Caco-2 (cell line): ENCODE measurements at regions not wholly inside any gene's neighbourhood (a gene's known extent, or its start where the extent isn't known, plus 50 kb on each side); places are given as distances from the start of the nearest gene placed in this dataset.

Experiments used
- BruUV-seq: library from RNA; stranded (reverse); fragments of 400-500 nt; replicated peaks from 2 replicates; lab custom pipeline; 2021; lab: Mats Ljungman, UMichigan
- CTCF ChIA-PET: fragments of 300-600 bp; sonication (Branson Sonifier 250); formaldehyde crosslinking; loops from one replicate; lab custom pipeline; 2022; ENCODE audit warnings: antibody characterized with exemption; lab: Charles Lee
- POLR2A ChIA-PET: fragments of 300-600 bp; sonication (Branson Sonifier 250); formaldehyde crosslinking; loops from one replicate; lab custom pipeline; 2022; ENCODE audit warnings: antibody characterized with exemption; lab: Charles Lee
- DNase-seq, 2 experiments: peaks; one replicate each; pipeline versions ENCODE4 v3.0.0 to v3.0.0-alpha.2; 2020 to 2022
- H3K27me3 ChIP-seq: replicated peaks from 2 replicates; pipeline ENCODE4 v1.6.0; 2011; ENCODE audit warnings: low read length; ENCODE audit not compliant: control insufficient read depth, insufficient read depth
- H3K36me3 ChIP-seq: 2 replicates; pipeline ENCODE4 v1.5.1; 2011; ENCODE audit warnings: low read length; ENCODE audit not compliant: control insufficient read depth, insufficient read depth
- H3K4me1 ChIP-seq: fragments of 250-450 bp; sonication (Bioruptor Pico); 2 replicates; pipeline ENCODE4 v1.5.1; 2020; ENCODE audit warnings: mild to moderate bottlenecking
- H3K4me3 ChIP-seq: 2 replicates; pipeline ENCODE4 v1.5.1; 2011; ENCODE audit warnings: low read depth, mild to moderate bottlenecking, control low read depth, low read length
- H3K9me3 ChIP-seq: fragments of 250-450 bp; sonication (Bioruptor Pico); 2 replicates; pipeline ENCODE4 v1.5.1; 2020; ENCODE audit warnings: mild to moderate bottlenecking, moderate library complexity
- H3K27ac Mint-ChIP-seq: one replicate; pipeline ENCODE4 v1.8.0; 2022; ENCODE audit warnings: mixed read lengths; ENCODE audit not compliant: unreplicated experiment
- H3K27me3 Mint-ChIP-seq: one replicate; pipeline ENCODE4 v1.8.0; 2022; ENCODE audit warnings: mixed read lengths; ENCODE audit not compliant: insufficient read depth, unreplicated experiment
- H3K36me3 Mint-ChIP-seq: one replicate; pipeline ENCODE4 v1.8.0; 2022; ENCODE audit warnings: mild to moderate bottlenecking, mixed read lengths; ENCODE audit not compliant: insufficient read depth, unreplicated experiment
- H3K4me1 Mint-ChIP-seq: one replicate; pipeline ENCODE4 v1.8.0; 2022; ENCODE audit warnings: low read depth, mixed read lengths; ENCODE audit not compliant: unreplicated experiment
- H3K4me3 Mint-ChIP-seq: one replicate; pipeline ENCODE4 v1.8.0; 2022; ENCODE audit warnings: mild to moderate bottlenecking, moderate library complexity, mixed read lengths; ENCODE audit not compliant: unreplicated experiment
- H3K9me3 Mint-ChIP-seq: one replicate; pipeline ENCODE4 v1.8.0; 2022; ENCODE audit warnings: mixed read lengths; ENCODE audit not compliant: unreplicated experiment
- intact Hi-C: fragments of 100-400 bp; cut with micrococcal nuclease; formaldehyde crosslinking; loops from one replicate; pipeline ENCODE4 v1.10.0; 2022; ENCODE audit not compliant: unreplicated experiment
- TF ChIP-seq, protein P1 (sequence below), 2 experiments: fragments of 200-600 bp in 1 of 2; IDR thresholded peaks; 1 replicate in 1 of 2; 2 replicates in 1 of 2; pipeline versions ENCODE4 v1.5.1 to v1.8.0; 2011 to 2022; ENCODE audit warnings: antibody characterized with exemption in 1 of 2, control low read depth in 1 of 2, inconsistent platforms in 1 of 2, low read depth in 1 of 2, low read length in 1 of 2, mild to moderate bottlenecking in 1 of 2, moderate library complexity in 1 of 2; ENCODE audit not compliant: insufficient read depth in 1 of 2, severe bottlenecking in 1 of 2, unreplicated experiment in 1 of 2

DNA sequence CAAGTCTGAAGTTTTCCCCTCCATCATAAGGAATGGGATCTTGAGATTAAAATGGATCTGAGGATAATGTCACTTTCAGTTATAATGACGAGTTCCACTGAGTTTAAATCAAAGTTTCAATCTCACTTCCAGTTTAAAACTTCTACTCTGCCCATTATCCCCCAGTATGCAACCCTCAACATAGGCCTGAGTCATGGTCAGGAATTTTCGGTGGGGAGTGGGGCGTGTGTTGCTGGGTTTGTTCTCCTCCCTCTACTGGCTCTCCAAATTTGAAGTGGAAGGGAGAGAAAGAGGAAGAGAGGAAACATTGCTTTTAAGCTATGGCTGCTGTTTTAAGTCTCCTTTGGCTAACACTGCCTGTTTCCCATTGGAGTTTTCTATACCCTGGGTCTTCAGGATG is 152.9 kb downstream of the TM2D1 start:
- H3K9me3 Mint-ChIP-seq: no peaks in the 10 kb centered on the region
- no peak overlapping the region for H3K27ac Mint-ChIP-seq
- no peak overlapping the region for H3K4me3 ChIP-seq
- no peaks in the 10 kb centered on the region for H3K4me1 Mint-ChIP-seq
- BruUV-seq: no TSS peak
- ChIA-PET POLR2A (no interaction called here), CTCF (no interaction called here)
- intact Hi-C loops: no loop called here
- no peaks in the 10 kb centered on the region for H3K27me3 ChIP-seq
- no peaks in the 10 kb centered on the region for H3K27me3 Mint-ChIP-seq
- no peak overlapping the region for H3K4me3 Mint-ChIP-seq
- no peaks in the 10 kb centered on the region for H3K4me1 ChIP-seq
- H3K9me3 ChIP-seq: no peaks in the 10 kb centered on the region
- H3K36me3 ChIP-seq: no peaks in the 10 kb centered on the region
- DNase-seq: no peak
- no peaks in the 10 kb centered on the region for H3K36me3 Mint-ChIP-seq
- TF ChIP-seq, protein P1, sequence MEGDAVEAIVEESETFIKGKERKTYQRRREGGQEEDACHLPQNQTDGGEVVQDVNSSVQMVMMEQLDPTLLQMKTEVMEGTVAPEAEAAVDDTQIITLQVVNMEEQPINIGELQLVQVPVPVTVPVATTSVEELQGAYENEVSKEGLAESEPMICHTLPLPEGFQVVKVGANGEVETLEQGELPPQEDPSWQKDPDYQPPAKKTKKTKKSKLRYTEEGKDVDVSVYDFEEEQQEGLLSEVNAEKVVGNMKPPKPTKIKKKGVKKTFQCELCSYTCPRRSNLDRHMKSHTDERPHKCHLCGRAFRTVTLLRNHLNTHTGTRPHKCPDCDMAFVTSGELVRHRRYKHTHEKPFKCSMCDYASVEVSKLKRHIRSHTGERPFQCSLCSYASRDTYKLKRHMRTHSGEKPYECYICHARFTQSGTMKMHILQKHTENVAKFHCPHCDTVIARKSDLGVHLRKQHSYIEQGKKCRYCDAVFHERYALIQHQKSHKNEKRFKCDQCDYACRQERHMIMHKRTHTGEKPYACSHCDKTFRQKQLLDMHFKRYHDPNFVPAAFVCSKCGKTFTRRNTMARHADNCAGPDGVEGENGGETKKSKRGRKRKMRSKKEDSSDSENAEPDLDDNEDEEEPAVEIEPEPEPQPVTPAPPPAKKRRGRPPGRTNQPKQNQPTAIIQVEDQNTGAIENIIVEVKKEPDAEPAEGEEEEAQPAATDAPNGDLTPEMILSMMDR (IDR thresholded peaks at IDR 0.05; ENCODE audit: insufficient read depth in 1 of 2, low read depth in 1 of 2, low read length in 1 of 2, severe bottlenecking in 1 of 2, unreplicated experiment in 1 of 2): no peak

DNA sequence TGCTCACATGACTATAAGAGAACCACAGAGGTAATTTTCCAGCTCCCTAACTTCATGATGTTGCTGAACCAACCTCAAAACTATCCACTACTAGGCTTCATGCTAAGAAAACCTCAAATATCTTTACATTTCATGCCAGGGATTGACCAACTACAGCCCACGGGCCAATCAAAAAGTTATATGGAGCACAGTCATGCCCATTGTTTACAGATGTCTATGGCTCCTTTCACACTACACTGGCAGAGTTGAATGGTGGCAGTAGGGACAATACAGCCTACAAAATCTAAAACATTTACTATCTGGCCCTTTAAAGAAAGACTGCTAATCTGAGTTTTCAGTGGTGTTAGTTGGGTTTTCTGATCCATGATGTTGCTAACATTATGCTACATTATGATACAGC is 154.8 kb downstream of the TM2D1 start:
- ChIA-PET CTCF (interaction anchor here (0.7 kb wide), 1 partner anchor 755 kb away, joined by 3 read pairs; no protein-coding TSS in a partner anchor), POLR2A (no interaction called here)
- TF ChIP-seq, protein P1 (IDR thresholded peaks at IDR 0.05; ENCODE audit: insufficient read depth in 1 of 2, low read depth in 1 of 2, low read length in 1 of 2, severe bottlenecking in 1 of 2, unreplicated experiment in 1 of 2): no peak
- DNase-seq: no peak
- Mint-ChIP-seq H3K4me1 (no peaks in the 10 kb centered on the region), H3K27ac (no peak overlapping the region), H3K36me3 (no peaks in the 10 kb centered on the region), H3K4me3 (no peak overlapping the region), H3K27me3 (no peaks in the 10 kb centered on the region), H3K9me3 (no peaks in the 10 kb centered on the region)
- H3K4me3 ChIP-seq: no peak overlapping the region
- no TSS peak for BruUV-seq
- intact Hi-C loops: no loop called here
- no peaks in the 10 kb centered on the region for H3K36me3 ChIP-seq
- H3K4me1 ChIP-seq: no peaks in the 10 kb centered on the region
- H3K27me3 ChIP-seq: no peaks in the 10 kb centered on the region
- no peaks in the 10 kb centered on the region for H3K9me3 ChIP-seq

DNA sequence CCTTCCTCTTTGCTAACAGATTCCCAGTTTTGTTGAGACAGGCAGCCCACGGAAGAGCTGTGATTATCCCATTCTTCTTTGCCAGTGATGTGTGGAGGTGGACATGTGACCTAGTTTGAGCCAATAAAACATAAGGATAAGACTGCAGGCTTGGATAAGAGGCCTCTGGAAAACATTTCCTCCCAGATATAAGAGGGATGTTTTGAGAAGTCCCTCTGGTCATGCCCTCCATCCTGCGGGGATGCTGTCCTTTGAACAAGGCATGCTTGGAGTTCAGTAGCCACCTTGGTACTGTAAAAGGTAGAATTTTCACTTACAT is 155.7 kb downstream of the TM2D1 start:
- Histone ChIP-seq H3K4me1 (no peaks in the 10 kb centered on the region), H3K36me3 (no peaks in the 10 kb centered on the region), H3K27me3 (no peaks in the 10 kb centered on the region), H3K4me3 (no peak overlapping the region), H3K9me3 (no peaks in the 10 kb centered on the region)
- BruUV-seq: no TSS peak
- TF ChIP-seq, protein P1 (IDR thresholded peaks at IDR 0.05; ENCODE audit: insufficient read depth in 1 of 2, low read depth in 1 of 2, low read length in 1 of 2, severe bottlenecking in 1 of 2, unreplicated experiment in 1 of 2): no peak
- DNase-seq: no peak
- Mint-ChIP-seq H3K9me3 (no peaks in the 10 kb centered on the region), H3K27me3 (no peaks in the 10 kb centered on the region), H3K36me3 (no peaks in the 10 kb centered on the region), H3K4me1 (no peaks in the 10 kb centered on the region), H3K4me3 (no peak overlapping the region), H3K27ac (no peak overlapping the region)
- ChIA-PET POLR2A (no interaction called here), CTCF (no interaction called here)
- intact Hi-C loops: no loop called here
